AG09309 (cell line): ENCODE measurements at regions not wholly inside any gene's neighbourhood (a gene's known extent, or its start where the extent isn't known, plus 50 kb on each side); places are given as distances from the start of the nearest gene placed in this dataset.

Experiments
- DNase-seq: peaks from one replicate; pipeline ENCODE4 v3.0.0-alpha.2; 2010; ENCODE audit warnings: low read depth
- H3K4me3 ChIP-seq: 2 replicates; pipeline ENCODE4 v1.5.1; 2011; ENCODE audit warnings: mild to moderate bottlenecking, low read depth, low read length, moderate library complexity; ENCODE audit not compliant: control insufficient read depth
- CTCF ChIP-seq: IDR thresholded peaks from 2 replicates; pipeline ENCODE4 v1.5.1; 2011; ENCODE audit warnings: mild to moderate bottlenecking, low read depth, low read length, inconsistent platforms; ENCODE audit not compliant: insufficient read depth, control insufficient read depth; ENCODE audit errors: missing control alignments

GRCh38 chr13:68056816-68057710 lies 826.9 kb upstream of the PCDH9 start:
- no peak for TF ChIP-seq CTCF
- no peak overlapping the region for H3K4me3 ChIP-seq
- no peak for DNase-seq

GRCh38 chr13:68051910-68052309 lies 821.8 kb upstream of the PCDH9 start:
- no peak for TF ChIP-seq CTCF
- no peak overlapping the region for H3K4me3 ChIP-seq
- DNase-seq, result no peak

- no peak for TF ChIP-seq CTCF
- no peak overlapping the region for H3K4me3 ChIP-seq
- no peak for DNase-seq
Observed at GRCh38 chr13:68050761-68051160, 820.6 kb upstream of the PCDH9 start.

GRCh38 chr13:68048802-68049359 lies 818.7 kb upstream of the PCDH9 start:
- DNase-seq, result no peak
- TF ChIP-seq CTCF, result no peak
- no peak overlapping the region for H3K4me3 ChIP-seq

- no peak overlapping the region for H3K4me3 ChIP-seq
- DNase-seq, result no peak
- no peak for TF ChIP-seq CTCF
Observed at GRCh38 chr13:68047889-68048288, 817.8 kb upstream of the PCDH9 start.

GRCh38 chr13:68046903-68047302 lies 816.8 kb upstream of the PCDH9 start:
- no peak overlapping the region for H3K4me3 ChIP-seq
- DNase-seq, result no peak
- no peak for TF ChIP-seq CTCF
